ENCODE measurements at regions not wholly inside any gene's neighbourhood (a gene's known extent, or its start where the extent isn't known, plus 50 kb on each side); places are given as distances from the start of the nearest gene placed in this dataset.
"Not testable (repeated sequence)": the region's sequence is repeated elsewhere in the genome, so short reads cannot be mapped to it uniquely, and the experiment has no call there.

GRCh38 chr5:100249884-100250269, 285.3 kb upstream of the FAM174A start:
- DNase-seq (ENCODE audit: low read depth in 4 of 4, low spot score in 1 of 4) = no peak

- no peak for DNase-seq (ENCODE audit: low read depth in 4 of 4, low spot score in 1 of 4)
These were observed 285.8 kb upstream of the FAM174A start for GRCh38 chr5:100249211-100249883.

GRCh38 chr5:100232736-100233135, 302.4 kb upstream of the FAM174A start:
- DNase-seq (ENCODE audit: low read depth in 4 of 4, low spot score in 1 of 4) = no peak

GRCh38 chr5:100188778-100189177, 346.4 kb upstream of the FAM174A start:
- no peak for DNase-seq (ENCODE audit: low read depth in 4 of 4, low spot score in 1 of 4)

- no peak for DNase-seq (ENCODE audit: low read depth in 4 of 4, low spot score in 1 of 4)
These were observed 346.8 kb upstream of the FAM174A start for GRCh38 chr5:100188339-100188738.

- no peak for DNase-seq (ENCODE audit: low read depth in 4 of 4, low spot score in 1 of 4)
These were observed 349.0 kb upstream of the FAM174A start for GRCh38 chr5:100186181-100186580.

- DNase-seq (ENCODE audit: low read depth in 4 of 4, low spot score in 1 of 4) = no peak
These were observed 352.8 kb upstream of the FAM174A start for GRCh38 chr5:100182402-100182801.

GRCh38 chr5:100175346-100175745, 359.8 kb upstream of the FAM174A start:
- DNase-seq (ENCODE audit: low read depth in 4 of 4, low spot score in 1 of 4) = no peak

GRCh38 chr5:100165309-100165708, 369.9 kb upstream of the FAM174A start:
- no peak for DNase-seq (ENCODE audit: low read depth in 4 of 4, low spot score in 1 of 4)

- no peak for DNase-seq (ENCODE audit: low read depth in 4 of 4, low spot score in 1 of 4)
These were observed 373.3 kb upstream of the FAM174A start for GRCh38 chr5:100161868-100162267.

GRCh38 chr5:100157066-100157465, 378.1 kb upstream of the FAM174A start:
- DNase-seq (ENCODE audit: low read depth in 4 of 4, low spot score in 1 of 4) = no peak

- no peak for DNase-seq (ENCODE audit: low read depth in 4 of 4, low spot score in 1 of 4)
These were observed 386.9 kb upstream of the FAM174A start for GRCh38 chr5:100148239-100148638.

GRCh38 chr5:100142607-100143006, 392.6 kb upstream of the FAM174A start:
- no peak for DNase-seq (ENCODE audit: low read depth in 4 of 4, low spot score in 1 of 4)

- no peak for DNase-seq (ENCODE audit: low read depth in 4 of 4, low spot score in 1 of 4)
These were observed 404.0 kb upstream of the FAM174A start for GRCh38 chr5:100131161-100131560.

GRCh38 chr5:100130307-100130706, 404.9 kb upstream of the FAM174A start:
- DNase-seq (ENCODE audit: low read depth in 4 of 4, low spot score in 1 of 4) = no peak

GRCh38 chr5:100119903-100120302, 415.3 kb upstream of the FAM174A start:
- DNase-seq (ENCODE audit: low read depth in 4 of 4, low spot score in 1 of 4) = no peak

- no peak for DNase-seq (ENCODE audit: low read depth in 4 of 4, low spot score in 1 of 4)
These were observed 424.7 kb upstream of the FAM174A start for GRCh38 chr5:100110497-100110896.

GRCh38 chr5:100108883-100109282, 426.3 kb upstream of the FAM174A start:
- no peak for DNase-seq (ENCODE audit: low read depth in 4 of 4, low spot score in 1 of 4)

GRCh38 chr5:100103592-100104119, 431.5 kb upstream of the FAM174A start:
- DNase-seq (ENCODE audit: low read depth in 4 of 4, low spot score in 1 of 4) = not testable (repeated sequence)

- DNase-seq (ENCODE audit: low read depth in 4 of 4, low spot score in 1 of 4) = not testable (repeated sequence)
These were observed 433.7 kb upstream of the FAM174A start for GRCh38 chr5:100101466-100101865.

GRCh38 chr5:100096328-100096727, 438.8 kb upstream of the FAM174A start:
- DNase-seq (ENCODE audit: low read depth in 4 of 4, low spot score in 1 of 4) = not testable (repeated sequence)

- DNase-seq (ENCODE audit: low read depth in 4 of 4, low spot score in 1 of 4) = not testable (repeated sequence)
These were observed 454.5 kb upstream of the FAM174A start for GRCh38 chr5:100080703-100081102.

- not testable (repeated sequence) for DNase-seq (ENCODE audit: low read depth in 4 of 4, low spot score in 1 of 4)
These were observed 456.0 kb upstream of the FAM174A start for GRCh38 chr5:100079163-100079562.

Data from stimulated activated CD4-positive, alpha-beta T cell treated with anti-CD3 and anti-CD28 coated beads, Interleukin-1b, Interleukin-23, amount 100 ng/mL, for 24 hours (primary cell).